ENCODE measurements at regions not wholly inside any gene's neighbourhood (a gene's known extent, or its start where the extent isn't known, plus 50 kb on each side); places are given as distances from the start of the nearest gene placed in this dataset.

GRCh38 chr9:88653406-88653805 is 118.4 kb downstream of the NXNL2 start:
- Histone ChIP-seq H3K9me3 (replicated peaks; ENCODE audit: control insufficient read depth, insufficient read depth, low read length) (no peaks in the 10 kb centered on the region), H3K27me3 (replicated peaks in 1 of 2; ENCODE audit: control insufficient read depth in 2 of 2, insufficient read depth in 2 of 2, low read length in 1 of 2) (no peaks in the 10 kb centered on the region), H3K9ac (ENCODE audit: control insufficient read depth, insufficient read depth, low read length) (no peak overlapping the region), H3K4me3 (no peak overlapping the region), H3K27ac (ENCODE audit: control insufficient read depth, insufficient read depth) (no peak overlapping the region), H3K4me2 (ENCODE audit: control insufficient read depth, insufficient read depth) (no peak overlapping the region), H4K20me1 (ENCODE audit: control insufficient read depth, insufficient read depth) (no peaks in the 10 kb centered on the region), H3K36me3 (ENCODE audit: control insufficient read depth in 2 of 2, insufficient read depth in 2 of 2, low read length in 1 of 2) (no peaks in the 10 kb centered on the region), H3K4me1 (ENCODE audit: control insufficient read depth, insufficient read depth, low read length) (no peaks in the 10 kb centered on the region), H2AFZ (ENCODE audit: control insufficient read depth, low read depth, low read length) (no peak overlapping the region), H3K79me2 (ENCODE audit: control insufficient read depth, insufficient read depth, low read length) (no peaks in the 10 kb centered on the region)
- in situ Hi-C loops (cut with MboI) = loop anchor here (10.0 kb wide), 1 partner anchor 59 kb away; no protein-coding TSS in a partner anchor
- no peak for TF ChIP-seq RCOR1 (conservative IDR thresholded peaks at IDR 0.05; ENCODE audit: low read depth, low read length)
- TF ChIP-seq ZBTB11 (CRISPR knock-in tag; IDR thresholded peaks at IDR 0.05) = no peak
- TF ChIP-seq SMC3 (IDR thresholded peaks at IDR 0.05; ENCODE audit: borderline replicate concordance, low read length) = no peak
- no peak for TF ChIP-seq SUPT20H (IDR thresholded peaks at IDR 0.05; ENCODE audit: borderline replicate concordance, control insufficient read depth, low read depth, low read length)
- no peak for TF ChIP-seq NFIC (IDR thresholded peaks at IDR 0.05; ENCODE audit: low read depth, low read length)
- TF ChIP-seq RB1 (IDR thresholded peaks at IDR 0.05; ENCODE audit: borderline replicate concordance) = no peak
- TF ChIP-seq NR2C2 (IDR thresholded peaks at IDR 0.05; ENCODE audit: borderline replicate concordance, control insufficient read depth, insufficient read length, low read depth) = no peak
- TF ChIP-seq HCFC1 (IDR thresholded peaks at IDR 0.05; ENCODE audit: low read length) = no peak
- 3% methylated on average over 2 of the region's 2 CpGs for WGBS (ENCODE audit: insufficient coverage, insufficient replicate concordance, low lambda C conversion rate, missing lambda C conversion rate)
- FAIRE-seq = no peak
- intact Hi-C loops (cut with micrococcal nuclease; ENCODE audit: unreplicated experiment) = no loop called here
- POLR2A ChIA-PET = no interaction called here
- CTCF ChIA-PET = no interaction called here
- SMC1A ChIA-PET (ENCODE audit: uncharacterized antibody, unreplicated experiment) = no interaction called here
- DNase-seq (ENCODE audit: low read depth, low spot score) = no peak
- BruUV-seq (replicated peaks) = no TSS peak
- RAD21 ChIA-PET (ENCODE audit: unreplicated experiment) = no interaction called here
- ATAC-seq = no peak
